ENCODE measurements at regions not wholly inside any gene's neighbourhood (a gene's known extent, or its start where the extent isn't known, plus 50 kb on each side); places are given as distances from the start of the nearest gene placed in this dataset.
A peak's percentile ranks its signal among the peaks of the same experiment; 100 is the strongest.

DNA sequence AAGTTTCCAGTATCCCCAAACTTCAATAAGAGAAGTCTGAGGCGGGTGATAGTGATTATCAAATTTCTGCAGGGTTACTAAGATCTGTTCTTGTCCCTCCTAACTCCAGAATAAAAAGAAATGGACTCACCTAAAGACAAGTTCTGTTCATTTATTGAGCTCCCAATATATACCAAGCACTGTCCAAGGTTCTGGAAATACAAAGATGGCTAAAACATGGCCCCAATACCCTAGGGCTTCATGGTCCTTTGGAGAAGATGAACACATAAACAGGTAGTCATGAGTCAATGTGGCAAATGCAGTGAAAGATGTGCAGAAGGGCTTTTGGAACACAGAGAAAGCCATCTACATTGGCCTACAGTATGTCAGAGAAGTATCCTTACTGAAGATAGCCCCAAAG lies 231.2 kb downstream of the PPP1R2C start:
- Histone ChIP-seq H4K20me1 (ENCODE audit: insufficient read depth) (no peaks in the 10 kb centered on the region), H3K4me2 (no peak overlapping the region), H3K9ac (no peak overlapping the region), H2AFZ (ENCODE audit: low read depth) (no peak overlapping the region), H3K79me2 (ENCODE audit: insufficient read depth, low read depth) (no peaks in the 10 kb centered on the region), H3K27me3 (ENCODE audit: insufficient read depth, low read depth) (no peaks in the 10 kb centered on the region), H3K27ac (no peak overlapping the region), H3K4me1 (ENCODE audit: low read depth, poor library complexity, severe bottlenecking) (peaks cover 7% of the 10 kb centered on the region), H3K36me3 (ENCODE audit: insufficient read depth) (no peaks in the 10 kb centered on the region), H3K4me3 (IDR thresholded peaks at IDR 0.05; ENCODE audit: insufficient read depth, low read depth, low read length) (no peak overlapping the region)
- TF ChIP-seq, protein P1, sequence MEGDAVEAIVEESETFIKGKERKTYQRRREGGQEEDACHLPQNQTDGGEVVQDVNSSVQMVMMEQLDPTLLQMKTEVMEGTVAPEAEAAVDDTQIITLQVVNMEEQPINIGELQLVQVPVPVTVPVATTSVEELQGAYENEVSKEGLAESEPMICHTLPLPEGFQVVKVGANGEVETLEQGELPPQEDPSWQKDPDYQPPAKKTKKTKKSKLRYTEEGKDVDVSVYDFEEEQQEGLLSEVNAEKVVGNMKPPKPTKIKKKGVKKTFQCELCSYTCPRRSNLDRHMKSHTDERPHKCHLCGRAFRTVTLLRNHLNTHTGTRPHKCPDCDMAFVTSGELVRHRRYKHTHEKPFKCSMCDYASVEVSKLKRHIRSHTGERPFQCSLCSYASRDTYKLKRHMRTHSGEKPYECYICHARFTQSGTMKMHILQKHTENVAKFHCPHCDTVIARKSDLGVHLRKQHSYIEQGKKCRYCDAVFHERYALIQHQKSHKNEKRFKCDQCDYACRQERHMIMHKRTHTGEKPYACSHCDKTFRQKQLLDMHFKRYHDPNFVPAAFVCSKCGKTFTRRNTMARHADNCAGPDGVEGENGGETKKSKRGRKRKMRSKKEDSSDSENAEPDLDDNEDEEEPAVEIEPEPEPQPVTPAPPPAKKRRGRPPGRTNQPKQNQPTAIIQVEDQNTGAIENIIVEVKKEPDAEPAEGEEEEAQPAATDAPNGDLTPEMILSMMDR (conservative IDR thresholded peaks at IDR 0.05; ENCODE audit: low read depth, low read length) = no peak

DNA sequence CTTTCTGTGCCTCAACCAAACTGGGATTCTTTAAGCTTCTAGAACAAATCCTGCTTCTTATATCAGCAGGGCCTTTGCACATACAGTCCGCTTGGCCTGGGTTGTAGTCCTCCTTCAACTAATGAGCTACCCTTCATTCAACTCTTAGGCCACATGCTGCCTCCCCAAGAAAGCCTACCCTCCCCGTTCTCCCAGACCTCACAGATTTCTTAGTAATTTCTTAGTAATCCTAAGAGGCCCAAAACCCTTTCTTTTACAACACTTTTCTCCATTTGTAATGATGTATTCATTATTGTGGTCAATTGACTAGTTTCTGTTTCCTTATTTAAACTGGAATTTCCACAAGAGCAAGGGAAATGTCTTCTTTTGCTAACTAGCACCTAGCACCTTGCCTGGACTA lies 233.1 kb downstream of the PPP1R2C start:
- Histone ChIP-seq H3K27me3 (ENCODE audit: insufficient read depth, low read depth) (no peaks in the 10 kb centered on the region), H4K20me1 (ENCODE audit: insufficient read depth) (no peaks in the 10 kb centered on the region), H3K36me3 (ENCODE audit: insufficient read depth) (no peaks in the 10 kb centered on the region), H3K4me1 (ENCODE audit: low read depth, poor library complexity, severe bottlenecking) (peaks cover 7% of the 10 kb centered on the region), H3K4me3 (IDR thresholded peaks at IDR 0.05; ENCODE audit: insufficient read depth, low read depth, low read length) (no peak overlapping the region), H3K27ac (no peak overlapping the region), H3K9ac (no peak overlapping the region), H2AFZ (ENCODE audit: low read depth) (no peak overlapping the region), H3K79me2 (ENCODE audit: insufficient read depth, low read depth) (no peaks in the 10 kb centered on the region), H3K4me2 (0 out of 2 replicates have a peak overlapping the region, but pooled peaks have one; percentile 3)
- TF ChIP-seq, protein P1 (conservative IDR thresholded peaks at IDR 0.05; ENCODE audit: low read depth, low read length) = no peak

DNA sequence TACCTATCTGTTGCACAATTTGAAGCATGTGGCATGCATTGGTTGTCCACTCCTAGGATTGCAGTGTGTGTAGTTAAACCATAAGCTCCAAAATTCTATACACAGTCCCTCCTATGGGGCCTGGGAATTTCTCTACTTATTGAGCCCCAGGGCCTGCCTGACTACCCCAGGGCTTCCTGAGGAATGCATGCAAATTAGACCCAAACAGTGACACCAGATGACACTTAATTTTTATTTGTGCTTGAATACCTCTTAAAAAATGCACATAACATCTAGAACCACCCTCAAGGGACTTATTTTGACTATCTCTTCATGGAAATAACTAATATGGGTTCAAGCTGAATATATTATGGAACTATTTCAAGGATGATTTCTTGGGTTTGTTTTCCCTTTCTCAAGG lies 236.4 kb downstream of the PPP1R2C start:
- Histone ChIP-seq H4K20me1 (ENCODE audit: insufficient read depth) (no peaks in the 10 kb centered on the region), H3K4me2 (no peak overlapping the region), H3K4me3 (IDR thresholded peaks at IDR 0.05; ENCODE audit: insufficient read depth, low read depth, low read length) (no peak overlapping the region), H3K9ac (no peak overlapping the region), H3K27ac (no peak overlapping the region), H3K4me1 (ENCODE audit: low read depth, poor library complexity, severe bottlenecking) (peaks cover 7% of the 10 kb centered on the region), H2AFZ (ENCODE audit: low read depth) (no peak overlapping the region), H3K27me3 (ENCODE audit: insufficient read depth, low read depth) (no peaks in the 10 kb centered on the region), H3K36me3 (ENCODE audit: insufficient read depth) (no peaks in the 10 kb centered on the region), H3K79me2 (ENCODE audit: insufficient read depth, low read depth) (no peaks in the 10 kb centered on the region)
- TF ChIP-seq, protein P1 (conservative IDR thresholded peaks at IDR 0.05; ENCODE audit: low read depth, low read length) = no peak

DNA sequence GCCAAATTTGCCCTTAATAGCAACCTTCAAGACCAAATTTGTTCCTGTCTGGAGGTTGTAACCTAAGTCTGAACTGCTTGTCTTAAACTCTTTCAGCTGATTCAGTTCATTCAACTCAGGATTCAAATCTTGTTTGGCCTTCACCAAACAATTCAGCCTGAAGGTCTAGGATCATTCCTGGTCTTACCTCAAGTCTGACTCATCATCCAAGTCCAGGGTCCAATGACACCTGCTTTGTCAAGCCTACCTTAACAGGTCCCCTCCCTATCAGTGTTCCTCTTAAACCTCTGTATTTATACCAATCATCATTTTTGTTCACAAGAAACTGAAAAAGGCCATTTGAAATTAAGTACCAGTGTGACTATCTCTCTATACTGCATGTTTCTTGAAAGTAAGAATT lies 237.8 kb downstream of the PPP1R2C start:
- Histone ChIP-seq H3K4me1 (ENCODE audit: low read depth, poor library complexity, severe bottlenecking) (peaks cover 5% of the 10 kb centered on the region), H3K4me2 (no peak overlapping the region), H2AFZ (ENCODE audit: low read depth) (no peak overlapping the region), H3K27me3 (ENCODE audit: insufficient read depth, low read depth) (no peaks in the 10 kb centered on the region), H3K4me3 (IDR thresholded peaks at IDR 0.05; ENCODE audit: insufficient read depth, low read depth, low read length) (no peak overlapping the region), H4K20me1 (ENCODE audit: insufficient read depth) (no peaks in the 10 kb centered on the region), H3K9ac (no peak overlapping the region), H3K36me3 (ENCODE audit: insufficient read depth) (no peaks in the 10 kb centered on the region), H3K79me2 (ENCODE audit: insufficient read depth, low read depth) (no peaks in the 10 kb centered on the region), H3K27ac (no peak overlapping the region)
- TF ChIP-seq, protein P1 (conservative IDR thresholded peaks at IDR 0.05; ENCODE audit: low read depth, low read length) = no peak

Measured in KMS-11 (cell line).